AG20443 (cell line): ENCODE measurements at regions not wholly inside any gene's neighbourhood (a gene's known extent, or its start where the extent isn't known, plus 50 kb on each side); places are given as distances from the start of the nearest gene placed in this dataset.

Source experiments
- DNase-seq: peaks from one replicate; pipeline ENCODE4 v3.0.0; 2012; ENCODE audit warnings: low spot score, mixed read lengths

DNA sequence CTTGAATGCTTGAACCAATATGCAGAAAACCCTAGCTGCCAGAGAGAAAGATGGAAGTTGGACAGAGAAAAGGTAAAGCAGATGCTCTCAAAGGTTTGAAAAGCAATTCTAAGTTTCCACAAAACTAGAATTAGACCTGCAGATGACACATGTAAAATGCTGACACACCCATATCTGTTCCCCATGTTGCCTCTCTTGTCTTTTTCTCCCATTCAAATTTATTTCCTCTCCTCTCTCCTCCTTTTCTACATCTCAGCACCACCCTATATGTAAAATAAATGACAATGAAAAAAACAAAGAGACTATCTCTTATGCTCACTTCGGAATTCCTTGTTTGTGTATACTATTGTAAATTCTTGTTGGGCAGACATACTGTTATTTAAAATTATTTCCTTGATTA, 75.5 kb upstream of the PLEKHA5 start:
- DNase-seq = no peak

DNA sequence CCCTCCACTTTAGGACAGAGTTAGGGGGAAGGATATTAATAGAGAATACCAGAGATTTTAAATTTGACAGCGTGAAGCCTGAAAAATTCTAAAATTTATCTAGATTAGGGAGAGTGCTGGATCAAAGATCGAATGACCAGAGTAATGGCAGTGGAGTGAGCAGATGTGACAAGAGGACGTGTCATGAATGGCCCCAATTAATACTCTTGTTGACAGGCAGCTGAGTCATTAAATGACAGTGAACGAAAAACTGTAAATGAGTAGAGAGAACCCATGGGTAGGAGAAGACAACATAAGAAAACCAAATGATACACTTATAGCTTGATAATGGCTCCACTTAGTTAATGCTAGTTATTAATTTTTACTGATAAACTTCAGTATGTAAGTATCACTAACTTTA, 73.9 kb upstream of the PLEKHA5 start:
- no peak for DNase-seq

DNA sequence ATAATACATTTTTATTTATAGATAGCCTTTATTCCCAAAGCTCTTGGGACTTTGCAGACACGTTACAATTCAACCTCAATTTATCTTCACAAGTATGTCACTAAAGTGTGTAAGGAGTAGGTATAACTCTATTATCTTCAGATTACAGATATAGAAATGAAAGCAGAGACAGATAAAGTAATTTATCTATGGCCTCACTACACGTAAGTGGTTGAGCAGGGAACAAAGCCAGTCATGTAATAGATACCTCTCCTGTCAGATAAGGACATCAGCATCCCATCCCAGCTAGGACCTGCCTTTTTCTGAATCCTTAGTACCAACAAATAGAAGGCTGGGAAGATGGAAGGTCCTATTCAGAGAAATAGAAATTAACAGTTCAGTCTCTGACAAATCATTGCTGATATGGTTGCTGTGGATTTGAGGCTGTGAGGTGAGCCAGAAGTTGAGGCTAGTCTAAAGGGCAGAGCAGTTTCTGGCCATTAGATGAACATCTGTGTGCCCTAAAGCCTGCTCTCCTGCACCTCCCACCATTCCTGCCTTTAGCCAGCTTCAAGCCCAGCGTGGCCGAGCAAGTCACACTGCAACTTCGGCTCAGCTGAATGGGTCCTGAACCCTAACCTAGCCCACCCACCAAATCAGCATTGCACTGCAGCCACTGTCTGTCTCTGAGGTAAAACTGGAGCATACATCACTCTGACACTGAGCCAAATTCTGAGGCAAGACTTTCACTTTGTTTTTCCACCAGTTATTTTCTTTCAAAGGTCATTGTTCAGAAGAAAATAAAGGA, 71.1 kb upstream of the PLEKHA5 start:
- no peak for DNase-seq

DNA sequence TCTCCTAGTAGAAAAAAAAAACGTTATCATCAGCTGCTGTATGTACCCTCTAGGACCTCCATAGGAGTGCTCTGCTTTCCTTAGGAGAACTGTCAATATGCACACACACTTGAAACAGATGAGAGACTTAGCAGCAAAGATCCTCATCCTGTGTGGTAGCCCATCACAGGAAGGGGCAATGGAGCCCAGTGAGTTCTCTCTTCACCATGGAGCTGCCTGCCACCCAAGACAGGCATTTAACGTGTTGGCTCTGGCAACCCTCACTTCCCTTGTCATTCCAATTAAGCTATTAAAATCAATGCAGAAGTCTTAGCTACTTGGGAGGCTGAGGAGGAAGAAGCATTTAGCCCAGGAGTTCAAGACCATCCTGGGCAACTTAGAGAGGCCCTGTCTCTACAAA, 64.8 kb upstream of the PLEKHA5 start:
- DNase-seq = no peak

DNA sequence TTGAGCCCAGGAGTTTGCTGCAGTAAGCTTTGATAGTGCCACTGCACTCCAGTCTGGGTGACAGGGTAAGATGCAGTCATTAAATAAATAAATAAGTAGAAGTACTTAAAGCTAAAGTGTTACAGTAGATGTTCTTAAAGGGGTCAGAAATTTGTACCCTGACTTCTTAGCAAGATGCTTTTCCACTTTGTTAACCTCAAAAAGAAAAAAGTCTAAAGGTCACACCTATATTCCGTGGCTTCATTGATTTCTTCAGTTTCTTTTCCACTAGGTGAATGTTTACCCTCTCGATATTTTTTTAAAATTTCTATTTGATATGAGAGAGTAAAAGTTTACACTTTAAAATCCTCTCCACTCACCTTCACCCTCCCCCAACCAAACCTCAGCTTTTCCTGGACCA, 64.3 kb upstream of the PLEKHA5 start:
- no peak for DNase-seq

GRCh38 chr12:19065871-19066270, 63.7 kb upstream of the PLEKHA5 start:
- no peak for DNase-seq

DNA sequence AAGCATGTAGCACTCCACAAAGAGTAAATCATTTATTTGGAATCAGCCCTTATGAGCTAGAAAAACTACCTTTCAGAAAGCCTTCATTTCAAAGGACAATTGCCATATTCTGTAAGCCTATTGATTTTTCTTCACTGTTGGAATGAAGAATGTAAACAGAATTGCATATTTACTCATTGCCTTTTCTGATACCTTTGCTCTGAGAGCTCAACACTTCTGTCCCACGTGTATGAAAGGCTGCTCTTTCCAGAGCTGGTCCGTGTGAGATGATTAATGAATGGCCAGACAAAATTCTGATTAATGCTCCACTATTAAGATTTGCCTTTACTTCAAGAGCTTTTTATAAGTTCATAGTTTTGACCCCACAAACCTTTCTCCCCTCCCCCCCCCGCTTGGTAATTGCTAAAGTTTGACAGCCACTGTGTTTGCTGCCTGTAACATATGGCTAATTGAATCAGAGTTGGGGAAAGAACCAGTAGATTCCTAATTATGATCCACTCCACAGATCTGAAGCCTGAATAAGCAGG, 63.0 kb upstream of the PLEKHA5 start:
- no peak for DNase-seq

DNA sequence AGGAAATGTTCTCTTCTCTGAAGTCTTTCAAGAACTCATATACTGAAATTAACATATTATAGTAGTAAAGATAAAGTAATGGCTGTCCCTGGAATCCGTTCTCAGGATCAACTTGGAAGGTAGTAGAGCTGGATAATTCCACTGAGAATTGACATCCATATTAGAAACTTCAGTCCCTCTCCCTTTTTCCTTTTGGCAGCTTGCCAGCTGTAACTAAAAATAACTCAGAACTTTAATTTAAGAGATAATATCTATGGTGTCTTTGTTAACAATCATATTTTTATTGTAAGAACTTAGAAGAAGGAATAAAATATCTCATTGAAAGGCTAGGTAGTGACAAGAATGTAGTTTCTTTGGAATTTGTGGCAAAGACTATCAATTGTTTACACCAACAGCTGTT, 61.4 kb upstream of the PLEKHA5 start:
- no peak for DNase-seq

- no peak for DNase-seq
Measured at GRCh38 chr12:19070341-19070740, 59.2 kb upstream of the PLEKHA5 start.

DNA sequence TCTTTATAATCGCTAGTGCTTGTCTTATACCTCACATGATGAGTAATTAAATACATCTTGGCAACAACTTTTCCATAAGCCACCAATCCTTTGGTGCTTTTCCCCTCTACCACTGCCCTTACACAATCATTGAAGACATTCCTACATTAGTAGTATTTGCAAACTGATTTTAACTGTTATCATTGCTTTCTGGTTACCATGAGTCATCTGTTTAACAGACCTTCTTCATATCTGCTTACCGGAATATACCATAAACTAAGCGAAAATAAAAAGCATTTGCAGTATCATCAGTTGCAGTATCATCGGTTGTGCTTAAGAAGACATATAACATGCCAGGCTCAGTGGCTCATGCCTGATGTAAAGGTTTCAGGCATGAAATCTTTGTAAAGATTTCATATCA, 54.8 kb upstream of the PLEKHA5 start:
- no peak for DNase-seq

DNA sequence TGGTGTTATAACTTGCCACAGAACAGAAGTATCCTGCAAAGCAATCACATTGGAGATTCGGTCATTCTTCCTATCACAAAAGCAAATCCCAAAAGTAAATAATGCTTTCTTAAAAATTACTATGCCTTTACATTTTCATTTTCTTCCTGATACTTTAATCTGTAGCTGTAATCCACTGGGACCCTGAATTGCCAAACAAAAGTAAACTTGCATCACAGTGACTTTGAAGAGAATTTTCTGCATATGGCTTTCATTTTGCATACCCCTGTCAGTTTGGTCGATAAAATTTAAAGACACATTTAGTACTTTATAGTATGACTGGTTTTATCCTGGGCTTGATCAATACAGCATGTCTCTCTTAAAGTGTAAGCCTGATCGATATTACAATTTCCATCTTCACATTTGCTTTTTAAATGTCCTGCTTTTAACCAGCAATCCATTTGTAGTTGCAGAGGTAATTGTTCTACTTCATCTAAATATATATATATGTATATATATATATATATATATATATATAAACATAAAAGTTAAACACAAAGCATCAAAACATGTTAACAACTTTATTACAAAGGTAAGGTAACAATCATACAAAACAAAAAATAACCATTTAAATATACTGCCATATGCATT, 53.7 kb upstream of the PLEKHA5 start:
- DNase-seq = no peak
